LNCaP clone FGC (cell line): ENCODE measurements at regions not wholly inside any gene's neighbourhood (a gene's known extent, or its start where the extent isn't known, plus 50 kb on each side); places are given as distances from the start of the nearest gene placed in this dataset.
"Not testable (repeated sequence)": the region's sequence is repeated elsewhere in the genome, so short reads cannot be mapped to it uniquely, and the experiment has no call there.

ENCODE experiments used
- DNase-seq: peaks from one replicate; pipeline ENCODE4 v3.0.0-alpha.2; 2011; ENCODE audit warnings: low read depth
- H3K4me3 ChIP-seq: 2 replicates; pipeline ENCODE4 v1.5.1; 2011; ENCODE audit warnings: mild to moderate bottlenecking, low read depth, low read length, control low read depth
- TF ChIP-seq, protein P1 (sequence below): IDR thresholded peaks from 2 replicates; pipeline ENCODE4 v1.5.1; 2012; ENCODE audit warnings: mild to moderate bottlenecking; ENCODE audit not compliant: control insufficient read depth, insufficient read depth; ENCODE audit errors: extremely low read depth

DNA sequence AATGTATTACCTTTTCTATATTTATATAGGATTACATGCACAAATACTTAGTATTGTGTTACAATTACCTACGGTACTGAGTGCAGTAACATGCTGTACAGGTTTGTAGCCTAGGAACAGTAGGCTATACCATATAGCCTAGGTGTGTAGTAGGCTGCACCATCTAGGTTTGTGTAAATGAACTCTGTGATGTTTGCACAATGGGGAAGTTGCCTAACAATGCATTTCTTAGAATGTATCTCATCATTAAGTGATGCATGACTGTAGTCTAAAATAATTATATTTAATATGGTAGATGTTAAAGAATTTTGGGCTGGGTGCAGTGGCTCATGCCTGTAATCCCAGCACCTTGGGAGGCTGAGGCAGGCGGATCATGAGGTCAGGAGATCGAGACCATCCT, 281.0 kb downstream of the KLF13 start:
- no peak for DNase-seq
- no peak overlapping the region for H3K4me3 ChIP-seq
- TF ChIP-seq, protein P1, sequence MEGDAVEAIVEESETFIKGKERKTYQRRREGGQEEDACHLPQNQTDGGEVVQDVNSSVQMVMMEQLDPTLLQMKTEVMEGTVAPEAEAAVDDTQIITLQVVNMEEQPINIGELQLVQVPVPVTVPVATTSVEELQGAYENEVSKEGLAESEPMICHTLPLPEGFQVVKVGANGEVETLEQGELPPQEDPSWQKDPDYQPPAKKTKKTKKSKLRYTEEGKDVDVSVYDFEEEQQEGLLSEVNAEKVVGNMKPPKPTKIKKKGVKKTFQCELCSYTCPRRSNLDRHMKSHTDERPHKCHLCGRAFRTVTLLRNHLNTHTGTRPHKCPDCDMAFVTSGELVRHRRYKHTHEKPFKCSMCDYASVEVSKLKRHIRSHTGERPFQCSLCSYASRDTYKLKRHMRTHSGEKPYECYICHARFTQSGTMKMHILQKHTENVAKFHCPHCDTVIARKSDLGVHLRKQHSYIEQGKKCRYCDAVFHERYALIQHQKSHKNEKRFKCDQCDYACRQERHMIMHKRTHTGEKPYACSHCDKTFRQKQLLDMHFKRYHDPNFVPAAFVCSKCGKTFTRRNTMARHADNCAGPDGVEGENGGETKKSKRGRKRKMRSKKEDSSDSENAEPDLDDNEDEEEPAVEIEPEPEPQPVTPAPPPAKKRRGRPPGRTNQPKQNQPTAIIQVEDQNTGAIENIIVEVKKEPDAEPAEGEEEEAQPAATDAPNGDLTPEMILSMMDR: no peak

DNA sequence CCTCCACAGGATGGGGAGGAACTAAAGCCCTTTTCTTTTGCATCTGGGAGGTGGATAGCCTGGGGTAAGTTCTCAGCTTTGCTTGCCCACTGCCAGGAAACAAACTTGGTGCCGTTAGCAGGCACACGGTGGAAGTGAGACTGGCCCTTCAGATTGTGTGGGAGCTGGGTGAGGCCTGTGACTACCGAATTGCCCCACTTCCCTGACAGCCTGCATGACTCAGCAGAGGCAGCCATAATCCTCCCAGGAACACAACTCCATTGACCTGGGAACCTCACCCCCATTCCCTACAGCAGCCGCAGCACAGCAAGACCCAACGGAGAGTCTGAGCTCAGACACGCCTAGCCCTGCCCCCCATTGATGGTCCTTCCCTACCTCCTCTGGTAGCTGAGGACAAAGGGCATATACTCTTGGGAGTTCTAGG, 282.6 kb downstream of the KLF13 start:
- DNase-seq: no peak
- H3K4me3 ChIP-seq: no peak overlapping the region
- TF ChIP-seq, protein P1: no peak

DNA sequence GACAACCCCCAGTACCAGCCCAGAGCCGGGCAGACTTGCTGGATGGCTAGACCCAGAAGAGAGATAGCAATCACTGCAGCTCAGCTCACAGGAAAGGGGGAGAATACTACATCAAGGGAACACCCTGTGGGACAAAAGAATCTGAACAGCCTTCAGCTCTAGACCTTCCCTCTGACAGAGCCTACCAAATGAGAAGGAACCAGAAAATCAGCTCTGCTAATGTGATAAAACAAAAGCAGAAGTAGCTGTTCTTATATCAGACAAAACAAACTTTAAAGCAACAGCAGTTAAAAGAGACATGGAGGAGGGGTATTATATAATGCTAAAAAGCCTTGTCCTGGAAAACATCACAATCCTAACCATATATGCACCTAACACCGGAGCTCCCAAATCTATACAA, 283.3 kb downstream of the KLF13 start:
- H3K4me3 ChIP-seq: no peak overlapping the region
- TF ChIP-seq, protein P1: no peak
- no peak for DNase-seq

DNA sequence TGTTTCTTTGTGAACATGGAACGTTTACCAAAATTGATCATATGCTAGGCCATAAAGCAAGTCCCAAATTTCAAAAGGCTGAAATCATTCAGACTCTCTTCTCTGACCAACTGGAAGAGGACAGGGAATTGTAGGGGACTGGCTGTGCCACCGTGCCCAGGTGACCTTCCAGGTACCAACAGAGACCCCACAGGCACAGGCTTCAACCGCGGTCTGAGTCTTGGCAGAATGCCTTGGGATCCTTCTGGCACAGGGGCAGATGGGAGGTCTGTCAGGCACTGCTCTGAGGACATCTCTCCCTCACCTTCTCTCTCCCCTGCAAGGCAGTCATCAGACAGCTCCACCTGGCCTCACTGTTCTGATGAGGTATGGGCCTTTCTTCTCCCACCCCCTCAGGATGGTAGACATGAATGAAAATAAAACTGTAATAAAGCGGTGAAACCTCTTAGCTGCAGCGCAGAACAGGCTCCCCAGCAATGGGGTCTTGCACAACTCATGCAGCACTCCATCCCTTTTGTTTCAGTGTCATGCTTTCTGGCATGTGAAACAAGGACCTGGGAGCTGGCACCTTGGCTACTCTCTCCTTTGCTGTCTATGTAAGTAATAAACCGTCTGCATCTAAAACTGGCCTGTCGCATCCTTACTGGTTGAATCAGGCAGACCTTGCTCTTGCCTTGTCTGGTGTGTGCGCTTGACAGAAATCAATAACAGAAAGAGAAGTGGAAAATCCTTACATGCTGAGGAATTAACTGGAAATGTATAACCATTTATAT, 289.2 kb downstream of the KLF13 start:
- no peak overlapping the region for H3K4me3 ChIP-seq
- no peak for DNase-seq
- TF ChIP-seq, protein P1: no peak

DNA sequence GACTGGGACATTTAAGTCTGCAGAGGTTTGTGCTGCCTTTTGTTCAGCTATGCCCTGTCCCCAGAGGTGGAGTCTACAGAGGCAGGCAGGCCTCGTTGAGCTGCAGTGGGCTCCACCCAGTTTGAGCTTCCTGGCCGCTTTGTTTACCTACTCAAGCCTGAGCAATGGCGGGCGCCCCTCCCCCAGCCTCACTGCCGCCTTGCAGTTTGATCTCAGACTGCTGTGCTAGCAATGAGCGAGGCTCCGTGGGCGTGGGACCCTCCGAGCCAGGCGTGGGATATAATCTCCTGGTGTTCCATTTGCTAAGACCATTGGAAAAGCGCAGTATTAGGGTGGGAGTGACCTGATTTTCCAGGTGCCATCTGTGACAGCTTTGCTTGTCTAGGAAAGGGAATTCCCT, 296.7 kb downstream of the KLF13 start:
- not testable (repeated sequence) for DNase-seq, H3K4me3 ChIP-seq

DNA sequence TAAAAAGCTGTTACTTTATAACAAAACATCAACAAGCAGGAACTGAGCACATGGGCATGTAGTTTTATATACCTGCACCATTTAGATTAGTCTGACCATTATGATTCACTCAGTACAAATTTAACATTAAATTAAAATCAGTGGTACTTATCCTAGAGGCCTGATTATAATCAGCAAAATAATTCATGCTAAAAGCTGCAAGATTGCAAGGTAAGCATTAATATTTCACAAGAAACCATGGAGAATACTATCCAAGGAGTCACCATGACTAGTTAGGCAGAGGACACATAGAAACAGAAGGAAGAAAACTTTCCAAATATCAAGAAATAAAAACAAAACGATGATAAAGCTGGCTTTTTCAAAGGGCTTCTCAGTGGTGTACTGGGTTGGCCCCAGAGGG, 297.5 kb downstream of the KLF13 start:
- not testable (repeated sequence) for H3K4me3 ChIP-seq, DNase-seq

DNA sequence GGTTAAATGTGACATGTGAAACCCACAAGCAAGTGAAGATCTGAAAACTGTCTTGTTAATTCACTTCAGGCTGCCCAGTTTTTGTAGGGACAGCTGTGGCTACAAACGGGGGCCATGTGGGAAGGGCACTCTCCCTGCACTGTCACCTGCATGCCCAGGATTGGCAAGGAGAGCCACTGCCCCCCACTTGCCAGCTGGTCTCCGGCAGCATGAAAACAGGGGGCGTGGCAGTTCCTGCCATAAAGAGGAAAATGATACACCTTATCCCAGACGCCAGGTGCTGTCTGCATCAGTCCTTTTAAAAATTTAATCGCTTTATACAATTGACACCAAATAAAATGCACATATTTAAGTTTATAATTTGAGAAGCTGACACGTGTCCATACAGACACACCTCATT, 309.1 kb downstream of the KLF13 start:
- not testable (repeated sequence) for H3K4me3 ChIP-seq, DNase-seq

DNA sequence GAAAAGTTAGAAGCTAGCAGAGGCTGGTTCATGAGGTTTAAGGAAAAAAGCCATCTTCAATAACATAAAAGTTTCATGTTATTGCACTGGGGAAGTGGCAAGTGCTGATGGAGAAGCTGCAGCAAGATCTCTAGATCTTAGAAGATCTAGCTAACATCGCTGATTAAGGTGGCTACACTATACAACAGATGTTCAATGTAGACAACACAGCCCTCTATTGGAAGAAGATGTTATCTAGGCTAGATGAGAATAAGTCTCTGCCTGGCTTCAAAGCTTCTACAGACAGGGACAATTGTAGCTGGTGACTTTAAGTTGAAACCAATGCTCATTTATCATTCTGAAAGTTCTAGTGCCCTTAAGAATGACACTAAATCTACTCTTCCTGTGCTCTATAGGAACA, 310.3 kb downstream of the KLF13 start:
- DNase-seq, H3K4me3 ChIP-seq: not testable (repeated sequence)

DNA sequence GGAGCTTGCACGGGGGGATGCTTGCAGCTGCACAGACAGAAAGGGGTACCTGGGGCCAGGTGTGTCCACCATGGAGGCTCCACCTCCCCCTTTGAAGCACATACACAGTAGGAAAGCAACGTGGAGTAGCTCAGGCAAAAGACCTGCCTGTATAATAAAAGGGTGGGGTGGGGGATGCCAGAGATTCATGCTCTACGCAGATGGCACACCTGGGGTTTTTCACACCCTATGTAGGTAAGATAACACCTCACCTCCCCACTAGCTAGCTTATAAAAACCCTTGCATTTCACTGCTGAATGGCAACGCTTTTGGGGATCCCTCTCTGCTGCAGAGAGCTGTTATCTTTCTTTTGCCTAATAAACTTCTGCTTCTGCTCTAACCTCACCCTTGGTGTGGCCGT, 317.3 kb downstream of the KLF13 start:
- DNase-seq, H3K4me3 ChIP-seq: not testable (repeated sequence)

DNA sequence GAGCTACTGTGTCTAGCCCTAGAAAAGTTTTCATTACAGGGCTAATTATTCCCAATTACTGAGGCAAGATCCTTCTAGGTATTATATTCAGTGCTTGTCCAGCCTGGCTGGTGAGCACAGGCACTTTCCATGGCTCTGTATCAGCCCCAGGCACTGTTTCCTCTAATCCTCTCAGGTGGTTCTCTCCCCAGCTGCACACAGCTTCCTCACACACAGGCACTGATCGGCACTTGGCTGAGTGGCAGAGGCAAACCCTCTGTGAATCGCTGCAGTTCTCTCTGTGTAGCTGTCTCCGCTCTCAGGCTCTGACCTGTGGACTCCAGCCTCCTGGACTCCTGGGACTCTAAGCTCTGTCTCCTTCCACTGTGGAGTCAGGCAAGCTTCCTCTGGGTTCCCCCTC, 318.1 kb downstream of the KLF13 start:
- not testable (repeated sequence) for DNase-seq, H3K4me3 ChIP-seq

DNA sequence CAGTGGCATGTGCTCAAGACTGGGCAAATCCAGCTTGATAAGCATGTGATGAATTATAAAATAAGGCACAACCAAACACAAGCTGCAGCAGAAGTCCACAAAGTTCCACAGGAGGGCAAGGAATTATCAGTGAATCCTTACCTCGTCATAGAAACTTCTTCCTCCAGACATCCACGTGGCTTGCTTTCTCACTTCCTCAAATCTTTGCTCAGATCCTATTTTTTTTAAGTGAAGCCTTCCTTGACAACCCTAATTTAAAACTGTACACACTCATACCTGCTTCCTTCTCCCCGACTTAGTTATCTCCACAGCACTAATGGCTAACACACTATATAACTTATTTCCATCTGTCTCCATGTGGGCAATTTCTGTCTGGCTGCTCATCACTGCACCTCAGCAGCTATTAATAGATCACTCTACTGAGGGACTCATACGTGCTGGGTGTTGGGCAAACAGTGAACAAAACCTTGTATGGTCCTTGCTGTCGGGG, 320.7 kb downstream of the KLF13 start:
- DNase-seq, H3K4me3 ChIP-seq: not testable (repeated sequence)

DNA sequence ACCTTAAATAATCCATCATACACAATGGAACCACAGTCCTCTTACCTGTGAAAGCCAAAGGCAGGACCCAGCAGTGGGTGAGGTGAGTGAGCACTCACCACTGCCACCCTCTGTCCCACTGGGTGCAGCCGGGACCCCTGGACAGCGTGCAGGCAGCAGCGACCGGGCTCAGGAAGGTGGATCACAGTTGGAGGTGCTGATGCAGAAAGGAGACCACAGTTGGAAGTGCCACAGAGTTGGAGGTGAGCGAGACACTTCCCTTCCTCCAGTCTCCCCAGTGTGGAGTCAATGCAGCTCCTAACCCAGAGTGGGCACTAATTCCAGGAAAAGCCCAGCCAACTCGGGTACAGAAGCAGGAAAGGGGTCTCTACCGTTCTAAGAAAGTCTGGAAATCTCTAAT, 323.0 kb downstream of the KLF13 start:
- DNase-seq, H3K4me3 ChIP-seq: not testable (repeated sequence)
